ENCODE measurements at regions not wholly inside any gene's neighbourhood (a gene's known extent, or its start where the extent isn't known, plus 50 kb on each side); places are given as distances from the start of the nearest gene placed in this dataset.

GRCh38 chr10:2173327-2173726 lies 436.0 kb upstream of the ADARB2 start:
- DNase-seq (ENCODE audit: low read depth), result no peak

- DNase-seq (ENCODE audit: low read depth), result no peak
Observed at GRCh38 chr10:2165771-2166460, 428.6 kb upstream of the ADARB2 start.

GRCh38 chr10:2150288-2150687 lies 413.0 kb upstream of the ADARB2 start:
- no peak for DNase-seq (ENCODE audit: low read depth)

GRCh38 chr10:2145926-2146478 lies 408.7 kb upstream of the ADARB2 start:
- no peak for DNase-seq (ENCODE audit: low read depth)

DNA sequence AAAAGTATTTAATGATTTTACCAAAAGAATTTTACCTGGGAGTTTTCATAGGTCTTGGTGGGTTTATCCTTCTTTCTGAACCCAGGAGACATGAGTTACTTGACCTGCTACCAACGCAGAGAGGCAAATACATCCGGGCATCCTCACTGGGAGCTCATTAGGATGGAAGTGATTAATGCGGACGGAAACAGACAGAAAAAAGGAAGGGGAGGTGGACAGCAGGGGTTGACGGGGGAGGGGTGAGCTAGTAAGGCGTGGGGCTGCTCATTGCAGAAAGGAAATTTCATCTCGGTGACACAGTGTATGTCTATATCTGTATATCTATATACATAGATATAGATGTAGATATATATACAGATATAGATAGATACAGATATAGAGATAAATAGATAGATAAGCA lies 408.2 kb upstream of the ADARB2 start:
- no peak for DNase-seq (ENCODE audit: low read depth)

DNA sequence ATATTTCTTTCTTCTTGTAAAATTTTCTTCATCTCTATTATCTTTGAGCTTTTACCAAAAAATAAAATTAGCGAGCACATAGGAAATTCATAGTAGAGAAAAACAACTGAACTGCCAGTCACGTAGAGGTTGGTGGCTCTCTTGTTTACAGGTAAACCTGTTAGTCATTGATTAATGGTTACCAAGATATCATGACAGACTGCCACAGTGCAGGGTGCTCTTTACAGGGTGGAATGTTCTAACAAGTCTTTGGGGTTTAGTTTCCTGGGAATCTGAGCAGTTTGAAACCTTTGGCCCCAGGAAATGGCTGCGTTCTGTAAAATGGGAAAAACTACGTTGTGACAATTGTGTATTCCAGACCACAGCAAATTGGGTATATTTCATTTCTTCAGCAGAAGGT lies 407.3 kb upstream of the ADARB2 start:
- no peak for DNase-seq (ENCODE audit: low read depth)

DNA sequence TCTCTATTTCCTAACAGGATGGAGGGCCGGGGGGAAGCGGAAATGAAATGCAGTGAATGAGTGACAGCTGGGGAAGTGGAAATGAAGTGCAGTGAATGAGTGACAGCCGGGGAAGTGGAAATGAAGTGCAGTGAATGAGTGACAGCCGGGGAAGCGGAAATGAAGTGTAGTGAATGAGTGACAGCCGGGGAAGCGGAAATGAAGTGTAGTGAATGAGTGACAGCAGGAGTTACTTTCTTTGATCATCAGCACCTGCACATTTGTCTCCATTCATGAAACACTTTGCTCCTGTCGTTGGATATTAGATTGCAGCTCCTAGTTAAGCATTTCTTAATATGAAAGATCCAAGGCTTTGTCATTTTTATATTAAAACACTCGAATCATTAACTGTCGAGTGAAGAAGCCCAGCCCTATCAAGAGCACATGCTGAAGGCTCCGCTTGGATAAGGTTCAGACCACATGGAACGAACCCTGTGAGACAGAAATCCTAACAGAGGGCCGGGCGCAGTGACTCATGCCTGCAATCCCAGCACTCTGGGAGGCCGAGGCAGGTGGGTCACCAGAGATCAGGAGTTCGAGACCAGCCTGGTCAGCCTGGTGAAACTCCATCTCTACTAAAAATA lies 406.0 kb upstream of the ADARB2 start:
- no peak for DNase-seq (ENCODE audit: low read depth)

- DNase-seq (ENCODE audit: low read depth), result no peak
Observed at GRCh38 chr10:2139746-2140145, 402.4 kb upstream of the ADARB2 start.

- no peak for DNase-seq (ENCODE audit: low read depth)
Observed at GRCh38 chr10:2137549-2138174, 400.3 kb upstream of the ADARB2 start.

- no peak for DNase-seq (ENCODE audit: low read depth)
Observed at GRCh38 chr10:2130705-2131305, 393.5 kb upstream of the ADARB2 start.

DNA sequence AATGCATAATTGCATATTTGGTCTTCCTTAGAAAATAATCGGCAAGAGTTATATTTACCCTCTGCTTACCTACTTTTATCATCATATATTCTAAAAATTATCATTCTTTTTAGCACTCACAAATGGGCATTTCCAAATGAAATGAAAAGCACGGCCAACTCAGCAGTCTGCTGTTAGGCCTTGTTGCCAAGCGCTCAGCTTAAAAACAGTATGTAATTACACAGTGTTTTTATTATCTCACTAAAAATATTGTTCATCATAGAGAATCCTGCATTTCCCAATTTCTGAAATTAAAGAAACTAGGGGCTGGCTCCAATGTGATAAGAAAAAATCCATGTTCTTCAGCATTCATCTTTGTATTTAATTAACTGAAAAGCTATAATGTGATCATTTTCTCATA lies 391.7 kb upstream of the ADARB2 start:
- DNase-seq (ENCODE audit: low read depth), result no peak

- no peak for DNase-seq (ENCODE audit: low read depth)
Observed at GRCh38 chr10:2124135-2124534, 386.8 kb upstream of the ADARB2 start.

DNA sequence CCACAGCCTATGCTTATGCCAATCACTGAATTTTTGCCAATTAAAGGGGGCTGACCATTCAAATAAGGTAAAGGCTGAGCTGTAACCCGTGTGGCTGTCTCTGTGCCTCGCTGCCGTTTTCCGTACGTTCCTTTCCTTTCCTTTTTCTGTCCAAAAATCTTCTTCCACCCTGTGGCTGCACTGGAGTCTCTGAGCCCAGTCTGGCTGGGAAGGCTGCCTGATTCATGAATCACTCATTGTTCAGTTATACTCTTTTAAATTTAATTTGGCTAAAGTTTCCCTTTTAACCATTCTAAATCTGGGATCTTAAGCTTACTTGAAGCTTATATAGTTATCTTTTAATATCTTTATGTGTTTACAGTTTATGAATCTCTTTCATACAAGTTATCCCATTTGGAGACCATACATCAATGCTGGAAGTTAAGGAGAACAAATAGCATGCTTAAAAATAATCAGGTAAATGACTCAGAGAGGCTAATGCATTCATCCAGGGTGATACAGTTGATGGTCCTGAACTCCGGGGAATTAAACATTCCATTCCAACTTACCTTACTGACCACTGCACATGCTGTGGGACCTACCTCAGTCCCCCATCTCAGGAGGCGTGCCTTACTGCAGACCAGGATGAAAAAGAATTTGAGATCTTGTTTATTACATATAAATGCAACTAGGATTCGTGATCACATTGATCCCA lies 385.3 kb upstream of the ADARB2 start:
- DNase-seq (ENCODE audit: low read depth), result no peak

DNA sequence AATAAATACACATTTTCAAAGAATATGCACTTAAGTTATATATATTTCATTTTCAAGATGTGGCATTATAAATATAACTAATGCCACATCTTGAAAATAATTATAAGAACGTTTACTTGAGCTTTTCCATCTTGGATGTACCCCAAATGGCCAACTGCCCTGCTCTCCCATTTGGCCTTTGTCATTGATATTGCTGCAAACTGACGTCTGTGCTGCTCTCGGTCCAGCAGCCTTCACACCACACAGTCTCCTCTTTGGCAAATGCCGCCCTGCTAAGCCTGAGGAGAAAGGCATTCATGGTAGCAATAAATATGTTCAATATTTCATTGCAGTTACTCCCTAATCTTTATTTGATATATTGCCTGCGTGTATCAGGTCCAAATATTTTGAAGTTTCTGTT lies 384.6 kb upstream of the ADARB2 start:
- no peak for DNase-seq (ENCODE audit: low read depth)

DNA sequence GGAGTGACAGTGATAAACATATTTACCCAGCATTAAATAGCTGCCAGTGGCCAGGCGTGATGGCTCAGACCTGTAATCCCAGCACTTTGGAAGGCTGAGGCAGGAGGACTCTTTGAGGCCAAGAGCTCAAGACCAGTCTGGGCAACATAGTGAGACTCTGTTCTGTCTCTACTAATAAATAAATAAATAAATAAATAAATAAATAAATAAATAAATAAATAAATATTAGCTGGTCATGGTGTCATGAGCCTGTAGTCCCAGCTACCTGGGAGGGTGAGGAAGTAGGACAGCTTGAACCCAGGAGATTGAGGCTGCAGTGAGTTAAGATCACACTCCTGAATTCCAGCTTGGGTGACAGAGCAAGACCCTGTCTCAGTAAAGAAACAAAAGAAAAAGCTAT lies 384.0 kb upstream of the ADARB2 start:
- no peak for DNase-seq (ENCODE audit: low read depth)

DNA sequence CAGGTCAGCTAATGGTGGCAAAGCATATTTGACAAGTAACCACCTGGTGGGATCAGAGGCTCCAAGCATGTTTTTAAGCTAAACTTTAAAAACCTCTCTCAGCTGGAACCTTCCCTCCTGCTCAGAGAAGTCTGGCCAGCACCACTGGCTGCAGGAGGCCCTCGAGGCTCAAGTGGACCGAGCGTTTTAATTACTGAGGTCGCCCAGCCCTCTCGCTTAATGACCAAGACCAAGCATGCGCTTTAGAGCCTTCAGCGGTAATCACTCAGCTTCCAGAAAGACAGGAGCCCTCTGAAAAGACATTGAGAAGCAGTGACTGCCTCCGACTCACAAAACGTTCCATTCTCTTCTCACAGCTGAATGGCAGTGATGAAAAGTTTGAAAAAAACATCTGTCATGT lies 383.4 kb upstream of the ADARB2 start:
- DNase-seq (ENCODE audit: low read depth), result no peak

DNA sequence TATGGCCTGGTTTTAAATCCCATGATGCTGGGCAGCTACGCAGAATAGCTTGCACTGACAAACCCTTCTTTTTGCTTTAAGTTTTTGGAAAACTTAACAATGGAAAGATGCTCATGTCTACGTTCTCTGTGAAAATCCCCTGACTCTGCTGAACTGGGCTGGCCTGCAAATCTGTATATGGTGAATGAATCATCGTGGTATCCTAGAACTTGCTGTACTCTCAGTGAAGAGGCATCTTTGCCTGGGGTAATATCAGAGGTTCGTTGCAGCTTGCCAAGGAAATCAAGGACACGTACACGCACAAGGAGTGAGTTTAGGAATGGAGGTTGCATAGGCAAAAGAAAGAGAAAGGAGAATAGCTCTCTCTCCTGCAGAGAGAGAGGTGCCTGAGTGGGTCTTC lies 382.0 kb upstream of the ADARB2 start:
- no peak for DNase-seq (ENCODE audit: low read depth)

DNA sequence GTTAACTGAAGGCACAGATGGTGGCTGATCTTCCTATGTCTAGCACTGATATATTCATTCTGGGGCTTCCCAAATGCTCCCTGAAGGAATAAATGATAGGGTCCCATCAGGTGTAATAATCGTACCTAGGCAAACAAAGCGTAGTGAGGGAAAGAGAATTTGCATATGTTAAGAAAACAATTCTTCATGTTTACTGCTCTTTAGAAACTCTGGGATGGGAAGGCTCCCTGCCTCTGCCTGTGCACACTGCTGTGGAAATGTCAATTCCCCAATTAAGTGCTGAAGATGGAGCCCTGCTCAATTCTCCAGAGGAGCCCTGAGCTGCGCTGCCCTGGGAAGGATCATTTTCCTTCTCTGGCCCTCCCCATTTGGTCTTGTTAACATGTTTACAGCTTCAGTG lies 380.9 kb upstream of the ADARB2 start:
- no peak for DNase-seq (ENCODE audit: low read depth)

GRCh38 chr10:2117641-2118040 lies 380.3 kb upstream of the ADARB2 start:
- DNase-seq (ENCODE audit: low read depth), result no peak

- no peak for DNase-seq (ENCODE audit: low read depth)
Observed at GRCh38 chr10:2111965-2112364, 374.6 kb upstream of the ADARB2 start.

GRCh38 chr10:2108496-2108895 lies 371.2 kb upstream of the ADARB2 start:
- DNase-seq (ENCODE audit: low read depth), result no peak

GRCh38 chr10:2106641-2107040 lies 369.3 kb upstream of the ADARB2 start:
- DNase-seq (ENCODE audit: low read depth), result no peak
